Activated CD4-positive, alpha-beta memory T cell treated with anti-CD3 and anti-CD28 coated beads for 36 hours (primary cell): ENCODE measurements at regions not wholly inside any gene's neighbourhood (a gene's known extent, or its start where the extent isn't known, plus 50 kb on each side); places are given as distances from the start of the nearest gene placed in this dataset.
A peak's percentile ranks its signal among the peaks of the same experiment; 100 is the strongest.
"Not testable (repeated sequence)": the region's sequence is repeated elsewhere in the genome, so short reads cannot be mapped to it uniquely, and the experiment has no call there.

ENCODE experiments used
- CTCF ChIA-PET: fragments of 350-600 bp; sonication (Branson Sonifier 250); formaldehyde crosslinking; loops from one replicate; lab custom pipeline; 2021; ENCODE audit warnings: antibody characterized with exemption, inconsistent platforms; lab: Charles Lee
- POLR2A ChIA-PET: fragments of 350-600 bp; sonication (Branson Sonifier 250); formaldehyde crosslinking; loops from one replicate; lab custom pipeline; 2021; ENCODE audit warnings: antibody characterized with exemption; lab: Charles Lee
- DNase-seq: peaks from one replicate; pipeline ENCODE4 v3.0.0-alpha.2; 2020
- H3K27ac Mint-ChIP-seq: one replicate; pipeline ENCODE4 v1.8.0; 2021; ENCODE audit warnings: mixed read lengths
- H3K27me3 Mint-ChIP-seq: one replicate; pipeline ENCODE4 v1.8.0; 2021; ENCODE audit warnings: mixed read lengths
- H3K36me3 Mint-ChIP-seq: one replicate; pipeline ENCODE4 v1.8.0; 2021; ENCODE audit warnings: mixed read lengths
- H3K4me1 Mint-ChIP-seq: one replicate; pipeline ENCODE4 v1.8.0; 2021; ENCODE audit warnings: low read depth, mixed read lengths
- H3K4me3 Mint-ChIP-seq: one replicate; pipeline ENCODE4 v1.8.0; 2021; ENCODE audit warnings: mild to moderate bottlenecking, mixed read lengths
- H3K9me3 Mint-ChIP-seq: one replicate; pipeline ENCODE4 v1.8.0; 2021; ENCODE audit warnings: mixed read lengths
- intact Hi-C: fragments of 100-400 bp; cut with micrococcal nuclease; formaldehyde crosslinking; loops from one replicate; pipeline ENCODE4 v1.15.1; 2023

- Mint-ChIP-seq H3K4me1 (no peaks in the 10 kb centered on the region), H3K27me3 (peaks cover 10% of the 10 kb centered on the region), H3K36me3 (no peaks in the 10 kb centered on the region), H3K9me3 (no peaks in the 10 kb centered on the region), H3K4me3 (no peak overlapping the region), H3K27ac (no peak overlapping the region)
- intact Hi-C loops: no loop called here
- no peak for DNase-seq
- CTCF ChIA-PET: no interaction called here
- POLR2A ChIA-PET: no interaction called here
Measured at GRCh38 chr5:2153802-2154201, 271.1 kb upstream of the IRX4 start.

GRCh38 chr5:2153350-2153749 is 270.6 kb upstream of the IRX4 start:
- Mint-ChIP-seq H3K27ac (no peak overlapping the region), H3K4me3 (no peak overlapping the region), H3K27me3 (peaks cover 12% of the 10 kb centered on the region), H3K9me3 (no peaks in the 10 kb centered on the region), H3K4me1 (no peaks in the 10 kb centered on the region), H3K36me3 (no peaks in the 10 kb centered on the region)
- intact Hi-C loops: no loop called here
- DNase-seq: no peak
- ChIA-PET CTCF (no interaction called here), POLR2A (no interaction called here)

GRCh38 chr5:2151301-2151888 is 268.7 kb upstream of the IRX4 start:
- H3K4me3 Mint-ChIP-seq, H3K9me3 Mint-ChIP-seq, H3K36me3 Mint-ChIP-seq, H3K4me1 Mint-ChIP-seq, intact Hi-C loops, H3K27ac Mint-ChIP-seq, POLR2A ChIA-PET: not testable (repeated sequence)
- peak; percentile 21 for DNase-seq
- peaks cover 12% of the 10 kb centered on the region for H3K27me3 Mint-ChIP-seq
- CTCF ChIA-PET: interaction anchor here (0.8 kb wide), 1 partner anchor 45 kb away, joined by 3 read pairs; no protein-coding TSS in a partner anchor

GRCh38 chr5:2149195-2149539 is 266.4 kb upstream of the IRX4 start:
- Mint-ChIP-seq H3K27ac (no peak overlapping the region), H3K9me3 (no peaks in the 10 kb centered on the region), H3K36me3 (no peaks in the 10 kb centered on the region), H3K4me1 (no peaks in the 10 kb centered on the region), H3K27me3 (peaks cover 12% of the 10 kb centered on the region), H3K4me3 (no peak overlapping the region)
- intact Hi-C loops: no loop called here
- ChIA-PET POLR2A (no interaction called here), CTCF (no interaction called here)
- DNase-seq: no peak

GRCh38 chr5:2148312-2149194 is 265.8 kb upstream of the IRX4 start:
- Mint-ChIP-seq H3K27me3 (peaks cover 14% of the 10 kb centered on the region), H3K9me3 (no peaks in the 10 kb centered on the region), H3K36me3 (no peaks in the 10 kb centered on the region), H3K4me1 (no peaks in the 10 kb centered on the region), H3K27ac (no peak overlapping the region), H3K4me3 (no peak overlapping the region)
- ChIA-PET POLR2A (no interaction called here), CTCF (no interaction called here)
- no peak for DNase-seq
- intact Hi-C loops: no loop called here

- intact Hi-C loops: no loop called here
- ChIA-PET POLR2A (no interaction called here), CTCF (no interaction called here)
- Mint-ChIP-seq H3K27ac (no peak overlapping the region), H3K9me3 (no peaks in the 10 kb centered on the region), H3K27me3 (peaks cover 17% of the 10 kb centered on the region), H3K36me3 (no peaks in the 10 kb centered on the region), H3K4me1 (no peaks in the 10 kb centered on the region), H3K4me3 (no peak overlapping the region)
- no peak for DNase-seq
Measured at GRCh38 chr5:2147504-2148311, 265.0 kb upstream of the IRX4 start.

GRCh38 chr5:2143646-2144353 is 261.1 kb upstream of the IRX4 start:
- H3K27me3 Mint-ChIP-seq: peaks cover 11% of the 10 kb centered on the region
- no peaks in the 10 kb centered on the region for H3K9me3 Mint-ChIP-seq
- H3K4me3 Mint-ChIP-seq: no peak overlapping the region
- no peaks in the 10 kb centered on the region for H3K4me1 Mint-ChIP-seq
- intact Hi-C loops: no loop called here
- ChIA-PET POLR2A (no interaction called here), CTCF (no interaction called here)
- H3K36me3 Mint-ChIP-seq: no peaks in the 10 kb centered on the region
- no peak for DNase-seq
- H3K27ac Mint-ChIP-seq: no peak overlapping the region

- no peaks in the 10 kb centered on the region for H3K36me3 Mint-ChIP-seq
- ChIA-PET CTCF (no interaction called here), POLR2A (no interaction called here)
- no peak overlapping the region for H3K27ac Mint-ChIP-seq
- no peak overlapping the region for H3K4me3 Mint-ChIP-seq
- intact Hi-C loops: no loop called here
- no peaks in the 10 kb centered on the region for H3K9me3 Mint-ChIP-seq
- no peak for DNase-seq
- H3K4me1 Mint-ChIP-seq: no peaks in the 10 kb centered on the region
- peaks cover 9% of the 10 kb centered on the region for H3K27me3 Mint-ChIP-seq
Measured at GRCh38 chr5:2143088-2143487, 260.4 kb upstream of the IRX4 start.

- intact Hi-C loops: no loop called here
- Mint-ChIP-seq H3K9me3 (no peaks in the 10 kb centered on the region), H3K27ac (no peak overlapping the region), H3K27me3 (peaks cover 9% of the 10 kb centered on the region), H3K36me3 (no peaks in the 10 kb centered on the region), H3K4me1 (no peaks in the 10 kb centered on the region), H3K4me3 (no peak overlapping the region)
- DNase-seq: no peak
- ChIA-PET CTCF (no interaction called here), POLR2A (no interaction called here)
Measured at GRCh38 chr5:2142456-2142954, 259.8 kb upstream of the IRX4 start.

- H3K4me1 Mint-ChIP-seq: no peaks in the 10 kb centered on the region
- no peaks in the 10 kb centered on the region for H3K36me3 Mint-ChIP-seq
- intact Hi-C loops: no loop called here
- no peak overlapping the region for H3K27ac Mint-ChIP-seq
- no peak overlapping the region for H3K4me3 Mint-ChIP-seq
- ChIA-PET POLR2A (no interaction called here), CTCF (no interaction called here)
- H3K27me3 Mint-ChIP-seq: peaks cover 17% of the 10 kb centered on the region
- H3K9me3 Mint-ChIP-seq: peaks cover 4% of the 10 kb centered on the region
- DNase-seq: no peak
Measured at GRCh38 chr5:2141254-2142000, 258.7 kb upstream of the IRX4 start.

- ChIA-PET CTCF (no interaction called here), POLR2A (no interaction called here)
- no peak for DNase-seq
- Mint-ChIP-seq H3K9me3 (peaks cover 4% of the 10 kb centered on the region), H3K27ac (no peak overlapping the region), H3K36me3 (no peaks in the 10 kb centered on the region), H3K4me3 (no peak overlapping the region), H3K27me3 (peaks cover 17% of the 10 kb centered on the region), H3K4me1 (no peaks in the 10 kb centered on the region)
- intact Hi-C loops: no loop called here
Measured at GRCh38 chr5:2140501-2141175, 257.9 kb upstream of the IRX4 start.
